ENCODE measurements at regions not wholly inside any gene's neighbourhood (a gene's known extent, or its start where the extent isn't known, plus 50 kb on each side); places are given as distances from the start of the nearest gene placed in this dataset.

DNA sequence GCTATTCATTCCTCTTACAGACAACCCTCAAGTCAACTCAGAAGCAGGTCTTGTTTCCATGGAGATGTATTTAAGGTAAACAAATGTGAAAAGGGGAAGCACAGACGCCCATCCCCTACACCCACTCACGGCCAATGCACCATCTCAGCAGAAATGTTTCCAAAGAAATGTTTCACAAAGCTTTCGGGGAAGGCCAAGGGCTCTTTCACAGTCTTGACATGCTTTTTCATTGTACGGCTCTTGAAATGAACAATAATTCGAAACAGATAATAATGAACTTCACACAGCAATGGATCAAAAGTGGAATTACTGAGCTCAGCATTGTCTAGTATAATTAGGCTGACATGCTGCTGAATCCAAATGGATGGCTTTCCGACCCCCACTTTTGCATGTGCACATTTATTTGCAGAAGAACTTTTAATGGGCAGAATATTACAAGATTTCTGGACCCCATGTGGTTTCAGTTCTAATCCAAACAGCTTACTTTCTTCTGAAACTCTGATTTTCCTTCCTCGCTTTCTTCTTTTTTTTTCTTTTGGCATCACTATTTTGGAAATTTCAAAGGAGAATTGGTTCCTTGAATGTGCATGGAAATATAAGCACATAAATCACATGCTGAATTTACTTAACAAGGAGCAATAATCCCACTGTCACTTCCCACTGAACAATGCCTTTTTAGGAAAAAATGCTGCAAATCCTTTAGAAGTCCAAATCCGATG is 160.9 kb downstream of the SMIM20 start:
- no peak for DNase-seq

DNA sequence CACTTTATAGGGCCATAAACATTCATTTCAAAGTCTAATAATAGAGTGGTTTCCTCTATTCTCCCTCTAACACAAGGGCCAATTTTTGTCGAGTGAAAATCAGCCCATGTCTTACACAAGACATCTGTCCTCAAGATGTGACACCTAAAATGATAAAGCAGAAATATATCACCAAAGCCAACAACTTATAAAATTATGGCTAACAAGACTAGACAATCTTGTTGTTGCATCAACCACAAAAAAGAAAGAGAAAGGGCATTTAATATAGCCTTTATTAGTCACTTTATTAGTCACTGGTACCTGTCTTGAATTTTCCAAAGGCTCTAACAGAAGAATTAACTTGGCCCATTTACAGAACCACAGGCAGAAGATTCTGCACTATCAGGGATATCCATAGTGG is 161.6 kb downstream of the SMIM20 start:
- no peak for DNase-seq

DNA sequence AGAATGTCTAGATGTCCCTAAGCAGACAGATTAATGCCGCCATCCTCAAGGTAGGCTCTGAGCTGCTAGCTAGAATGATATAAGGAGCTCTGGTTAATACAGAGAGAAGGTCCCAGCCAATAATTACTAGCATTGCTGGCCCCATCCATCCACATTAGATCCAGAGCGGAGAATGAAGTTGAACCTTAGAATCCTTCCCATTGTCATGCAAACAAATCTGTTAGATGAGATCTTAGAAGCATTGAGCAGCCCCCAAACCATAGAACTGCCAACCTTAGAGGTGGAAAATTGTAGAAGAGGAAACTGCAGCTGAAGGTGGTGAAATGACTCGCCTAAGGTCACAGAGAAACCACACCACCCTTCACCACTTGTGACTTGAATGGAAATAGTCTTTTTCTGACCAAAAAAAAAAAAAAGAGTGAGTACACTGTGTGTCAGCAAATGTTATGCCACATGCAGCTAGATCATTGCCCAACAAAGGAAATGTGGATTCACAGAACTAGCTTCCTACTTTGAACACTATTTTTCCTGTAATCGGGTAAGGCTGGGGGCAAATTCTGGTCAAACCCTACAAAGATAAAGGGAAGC is 162.1 kb downstream of the SMIM20 start:
- no peak for DNase-seq

DNA sequence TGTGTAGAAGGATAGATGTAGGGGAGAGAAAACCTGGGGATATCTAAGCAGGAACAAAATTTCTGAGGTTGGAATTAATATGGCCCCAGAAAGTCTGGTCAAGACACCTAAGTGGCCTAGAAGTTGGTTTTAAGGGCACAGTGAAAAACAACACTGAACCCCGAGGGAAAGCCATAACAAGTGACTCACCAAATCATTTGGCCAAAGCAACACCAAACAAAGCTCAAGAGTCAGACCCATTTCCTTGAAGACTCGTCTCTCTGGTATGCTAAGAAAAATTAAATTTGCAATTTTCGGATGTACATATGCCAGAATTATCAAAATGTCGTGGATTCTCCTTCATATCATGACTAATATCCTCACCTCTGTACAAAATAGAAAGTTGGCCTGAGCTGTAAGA is 162.9 kb downstream of the SMIM20 start:
- no peak for DNase-seq

DNA sequence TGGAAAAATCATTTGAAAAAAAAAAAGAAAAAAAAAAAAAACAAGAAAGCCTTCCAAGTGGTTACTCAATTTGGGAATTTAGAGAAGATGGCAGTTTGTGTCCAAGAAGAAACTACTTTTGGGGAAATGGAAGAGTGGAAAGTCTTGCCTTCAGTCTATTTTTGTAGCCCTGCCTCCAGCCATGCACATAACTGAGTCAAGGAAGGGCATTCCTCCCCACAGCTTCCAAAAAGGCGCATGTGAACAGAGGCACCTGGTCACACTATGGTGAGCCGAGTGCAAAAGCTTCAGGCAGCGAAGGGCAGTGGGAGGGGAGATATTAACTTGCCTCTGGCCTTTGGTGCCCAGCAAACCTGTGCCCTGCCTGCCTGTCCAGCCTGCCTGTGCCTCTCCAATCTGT is 163.7 kb downstream of the SMIM20 start:
- no peak for DNase-seq

DNA sequence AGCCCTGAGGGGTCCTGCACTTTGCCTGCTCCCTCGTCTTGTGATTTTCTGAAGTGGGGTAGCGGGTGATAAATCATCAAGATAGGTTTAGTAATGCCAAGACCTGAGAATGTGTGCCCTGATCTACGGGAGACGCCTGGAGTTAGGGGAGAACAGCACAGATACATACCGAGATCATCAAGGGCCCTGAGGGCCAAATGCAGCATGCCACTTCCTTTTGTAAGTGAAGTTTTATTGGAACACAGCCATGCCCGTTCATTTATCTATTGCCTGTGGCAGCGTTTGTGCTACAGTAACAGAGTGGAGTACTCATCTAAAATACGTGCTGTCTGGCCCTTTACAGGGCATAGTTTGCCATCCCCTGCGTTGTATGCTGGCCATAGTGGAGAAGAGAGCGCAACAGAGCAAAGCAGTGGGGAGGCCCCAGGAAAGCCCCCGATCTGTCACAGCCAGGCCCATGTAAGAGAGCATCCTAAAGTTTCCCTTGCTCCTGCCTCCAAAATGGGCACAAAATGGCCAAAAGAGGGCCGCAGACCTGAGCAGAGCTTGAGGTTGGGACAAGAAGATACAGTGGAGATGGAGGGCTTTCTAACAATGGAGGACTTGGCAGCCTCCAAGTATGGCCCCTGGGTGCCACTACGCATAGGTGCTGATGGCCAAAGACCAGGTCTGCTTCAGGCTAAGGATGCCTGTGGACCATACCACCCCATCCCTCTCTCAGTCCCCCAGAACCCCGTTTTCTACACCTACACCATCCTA is 167.0 kb downstream of the SMIM20 start:
- DNase-seq = no peak

DNA sequence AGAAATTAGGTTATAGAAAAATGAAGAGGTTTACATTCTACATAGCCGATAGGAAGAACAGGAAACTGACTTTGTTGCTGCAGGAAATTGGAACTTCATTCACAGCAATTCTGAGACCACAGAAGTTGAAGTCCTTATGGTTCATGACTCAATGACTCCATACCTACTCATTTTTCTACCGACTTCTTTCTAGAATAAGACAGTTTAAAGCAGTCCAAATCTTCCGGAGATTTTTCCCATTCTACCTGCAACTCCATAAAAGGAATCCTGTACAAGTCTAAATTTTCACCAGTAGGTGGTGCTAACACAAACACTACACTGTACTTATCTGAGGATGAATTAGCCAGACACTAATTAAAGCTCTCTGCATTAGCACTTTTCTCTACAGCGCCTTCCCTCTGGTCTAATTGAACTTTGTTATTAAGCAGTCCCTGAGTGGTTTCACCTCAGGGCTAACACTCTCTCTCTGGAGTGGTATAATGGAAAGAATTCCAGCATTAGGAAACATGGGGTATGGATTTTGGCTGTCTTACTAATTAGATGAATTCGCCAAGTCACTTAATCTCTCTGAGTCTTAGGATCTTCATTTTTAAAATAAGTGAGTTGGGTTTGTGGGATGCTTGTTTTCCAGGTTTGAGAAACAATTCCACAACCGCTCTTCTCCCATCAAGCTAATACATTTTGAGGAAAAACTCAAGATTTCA is 167.9 kb downstream of the SMIM20 start:
- peak; percentile 22 for DNase-seq

DNA sequence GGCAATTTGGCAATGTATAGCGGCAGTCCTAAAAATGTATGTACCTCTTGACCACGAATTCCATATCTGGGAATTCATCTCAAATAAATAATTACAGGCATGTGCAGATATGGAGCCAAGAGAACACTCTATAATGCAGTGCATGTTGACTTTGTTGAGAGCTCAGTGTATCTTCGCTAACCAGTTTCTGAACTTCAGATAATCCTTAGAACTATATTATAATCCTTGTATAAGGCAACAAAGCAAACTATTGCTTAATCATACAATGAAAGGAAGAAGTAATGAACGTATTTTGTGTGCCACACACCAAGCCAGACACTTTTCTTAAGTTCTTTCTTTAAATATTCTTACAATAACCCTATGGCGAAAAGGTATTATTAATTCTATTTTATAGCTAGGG is 168.5 kb downstream of the SMIM20 start:
- DNase-seq = no peak

DNA sequence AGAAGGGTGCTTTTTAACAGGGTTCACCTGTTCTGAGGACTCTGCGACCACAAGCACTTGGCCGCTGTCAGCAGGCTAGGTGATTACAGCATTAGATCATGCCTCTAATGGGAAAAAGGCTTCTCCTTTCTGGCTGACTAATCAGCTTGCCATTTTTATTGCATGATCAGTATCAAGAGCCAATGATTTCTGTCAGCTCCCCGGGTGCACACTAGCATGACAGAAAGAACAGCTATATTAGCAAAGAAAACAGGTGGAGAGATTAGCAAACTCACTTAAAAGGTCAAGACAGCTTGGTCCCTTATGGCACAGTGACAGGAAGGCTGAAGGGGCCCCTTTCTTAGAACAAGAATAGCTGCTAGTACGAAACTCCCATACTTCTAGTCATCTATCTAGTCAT is 170.0 kb downstream of the SMIM20 start:
- no peak for DNase-seq

DNA sequence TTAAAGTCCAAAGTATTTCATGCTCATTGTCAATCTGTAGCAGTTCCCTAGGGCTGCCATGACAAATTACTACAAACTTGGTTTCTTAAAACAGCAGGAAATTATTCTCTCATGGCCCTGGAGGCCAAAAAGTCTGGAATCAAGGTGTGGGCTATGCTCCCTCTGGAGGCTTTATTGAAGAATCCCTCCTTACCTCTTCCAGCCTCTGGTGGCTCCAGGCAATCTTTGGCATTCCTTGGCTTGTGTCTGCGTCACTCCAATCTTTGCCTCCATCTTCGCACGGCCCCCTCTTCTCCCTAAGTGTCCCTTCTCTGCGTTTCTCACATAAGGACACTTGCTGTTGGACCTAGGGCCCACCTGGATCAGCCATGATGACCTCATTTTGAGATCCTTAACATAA is 170.4 kb downstream of the SMIM20 start:
- DNase-seq = no peak

DNA sequence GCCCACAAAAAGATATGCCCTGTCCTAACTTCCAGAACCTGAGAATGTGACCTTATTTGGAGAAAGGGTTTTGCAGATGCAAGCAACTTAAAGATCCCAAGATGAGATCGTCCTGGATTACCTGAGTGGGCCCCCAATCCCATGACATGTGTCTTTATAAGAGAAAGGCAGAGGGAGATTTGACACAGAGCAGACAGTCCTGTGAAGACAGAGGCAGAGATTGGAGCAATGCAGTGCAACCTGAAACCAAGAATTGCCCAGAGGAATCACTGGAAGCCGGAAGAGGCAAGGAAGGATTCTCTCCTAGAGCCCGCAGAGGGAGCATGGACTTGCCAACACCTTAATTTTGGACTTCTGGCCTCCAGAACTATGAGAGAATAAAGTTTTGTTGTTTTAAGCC is 171.5 kb downstream of the SMIM20 start:
- no peak for DNase-seq

DNA sequence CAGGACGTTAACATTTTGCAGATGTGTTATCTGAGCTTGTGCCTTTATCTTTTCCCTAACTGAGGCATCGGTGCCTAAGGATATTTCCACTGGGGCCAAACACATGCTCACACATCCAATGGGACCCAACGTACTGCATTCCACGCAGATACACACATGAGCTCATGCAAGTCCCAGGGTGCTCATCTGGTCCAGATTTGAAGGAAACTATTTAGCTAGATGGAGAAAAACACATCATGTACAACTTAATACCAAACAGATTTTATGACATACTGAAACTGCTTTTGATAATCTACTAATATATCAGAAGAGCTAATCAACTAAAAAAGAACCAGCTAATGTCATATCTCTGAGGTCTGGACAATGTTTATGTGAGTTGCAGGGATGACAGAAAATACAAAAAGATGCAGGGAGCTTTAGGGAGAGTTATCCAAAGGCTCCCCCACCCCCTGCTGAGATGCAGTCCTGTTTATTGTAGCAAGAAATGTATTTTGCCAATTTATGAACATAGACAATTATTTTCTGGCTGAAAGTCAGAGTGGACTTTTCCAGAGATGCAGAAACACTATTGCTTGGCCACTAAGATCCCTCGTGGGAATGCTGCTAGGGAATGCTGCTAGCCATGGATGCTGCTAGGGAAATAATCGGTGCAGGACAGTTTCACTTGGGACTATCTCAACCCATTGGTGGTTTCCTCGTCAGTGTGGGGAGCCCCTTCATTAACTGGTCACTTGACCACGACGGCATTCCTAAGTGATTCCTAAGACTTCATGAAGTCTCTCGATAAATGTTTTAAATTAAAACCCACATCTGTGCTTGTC is 172.8 kb downstream of the SMIM20 start:
- DNase-seq = no peak

DNA sequence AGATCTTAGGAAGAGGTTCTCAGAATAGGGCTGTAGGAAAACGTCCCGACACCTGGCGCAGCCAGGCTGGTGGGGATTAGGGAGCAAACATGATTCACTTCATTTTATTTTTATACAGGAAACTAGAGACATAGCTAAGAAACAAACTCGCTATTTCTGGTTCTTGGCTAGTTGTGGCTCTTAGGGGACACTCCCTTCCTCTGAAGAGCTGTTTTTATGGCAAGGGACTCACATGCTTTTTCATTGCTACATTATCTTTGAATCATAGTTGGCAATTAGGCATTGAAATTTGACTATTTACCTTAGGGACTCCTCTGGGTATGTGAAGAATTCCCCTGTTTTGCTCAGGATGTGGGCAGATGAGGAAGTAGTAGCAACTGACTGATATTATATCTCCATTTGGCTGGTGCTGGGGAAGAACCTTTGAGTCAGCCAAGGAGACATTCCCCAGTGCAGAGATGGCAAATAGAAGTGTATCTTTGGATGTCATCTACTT is 174.5 kb downstream of the SMIM20 start:
- DNase-seq = no peak

DNA sequence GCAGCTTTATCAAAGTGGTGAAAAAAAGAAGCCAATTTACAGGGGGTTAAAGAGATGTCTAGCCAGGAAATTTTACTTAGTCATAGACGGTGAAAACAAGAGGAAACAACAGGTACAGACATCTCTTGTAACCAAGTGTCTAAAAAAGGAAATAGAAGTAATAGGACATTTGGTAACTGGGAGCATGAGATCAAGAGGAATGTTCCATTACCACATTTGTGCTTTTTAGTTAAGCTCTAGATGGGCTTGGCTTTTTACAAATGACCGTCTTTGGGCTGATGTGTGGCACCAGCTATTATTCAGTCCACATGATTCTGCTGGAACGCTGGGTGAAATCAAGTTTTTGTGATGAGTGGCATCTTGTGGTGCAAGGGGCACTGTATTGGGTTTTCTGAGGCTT is 179.5 kb downstream of the SMIM20 start:
- DNase-seq = no peak

DNA sequence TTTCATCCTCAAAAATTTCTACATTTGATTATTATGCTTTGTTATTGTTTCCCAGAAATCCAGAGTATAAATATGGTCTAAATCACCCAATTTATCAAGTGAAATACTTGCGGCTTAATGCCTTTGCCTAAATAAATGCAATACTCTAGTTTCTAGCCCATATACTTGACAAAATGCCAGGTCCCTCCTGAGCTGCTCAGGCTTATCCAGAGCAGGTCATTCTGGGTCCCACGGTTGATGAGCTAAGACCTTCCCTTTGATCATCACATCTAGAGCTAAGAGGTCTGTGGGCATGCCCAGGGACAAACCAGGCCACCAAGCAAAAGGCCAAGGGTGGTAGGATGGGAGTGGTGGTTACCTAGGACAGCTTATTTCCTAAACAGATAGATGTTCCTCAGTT is 180.1 kb downstream of the SMIM20 start:
- DNase-seq = no peak

DNA sequence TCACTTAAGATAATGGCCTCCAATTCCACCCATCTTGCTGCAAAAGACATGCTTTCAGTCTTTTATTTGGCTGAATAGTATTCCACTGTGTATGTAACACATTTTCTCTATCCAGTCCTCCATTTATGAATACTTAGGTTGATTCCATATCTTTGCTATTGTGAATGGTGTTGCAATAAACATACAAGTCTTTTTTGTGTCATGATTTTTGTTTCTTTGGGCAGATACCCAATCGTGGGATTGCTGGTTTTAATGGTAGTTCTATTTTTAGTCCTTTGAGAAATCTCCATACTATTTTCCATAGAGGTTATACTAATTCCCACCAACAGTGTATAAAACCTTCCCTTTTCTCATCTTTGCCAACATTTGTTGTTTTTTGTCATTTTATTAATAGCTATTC is 180.9 kb downstream of the SMIM20 start:
- DNase-seq = no peak

DNA sequence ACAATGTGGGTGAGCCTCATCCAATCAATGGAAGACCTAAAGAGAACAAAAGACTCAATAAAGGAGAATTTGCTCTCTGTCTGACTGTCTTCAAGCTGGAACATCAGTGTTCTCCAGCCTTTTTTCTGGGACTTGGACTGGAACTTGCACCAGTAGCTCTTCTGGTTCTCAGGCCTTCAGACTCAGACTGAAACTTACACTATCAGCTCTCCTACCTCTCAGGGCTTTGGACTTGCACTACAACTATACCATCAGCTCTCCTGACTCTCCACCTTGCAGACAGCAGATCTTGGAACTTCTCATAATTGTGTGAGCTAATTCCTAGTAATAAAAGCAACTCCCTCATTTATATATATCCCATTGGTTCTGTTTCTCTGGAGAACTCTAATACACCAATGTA is 185.9 kb downstream of the SMIM20 start:
- DNase-seq = no peak

DNA sequence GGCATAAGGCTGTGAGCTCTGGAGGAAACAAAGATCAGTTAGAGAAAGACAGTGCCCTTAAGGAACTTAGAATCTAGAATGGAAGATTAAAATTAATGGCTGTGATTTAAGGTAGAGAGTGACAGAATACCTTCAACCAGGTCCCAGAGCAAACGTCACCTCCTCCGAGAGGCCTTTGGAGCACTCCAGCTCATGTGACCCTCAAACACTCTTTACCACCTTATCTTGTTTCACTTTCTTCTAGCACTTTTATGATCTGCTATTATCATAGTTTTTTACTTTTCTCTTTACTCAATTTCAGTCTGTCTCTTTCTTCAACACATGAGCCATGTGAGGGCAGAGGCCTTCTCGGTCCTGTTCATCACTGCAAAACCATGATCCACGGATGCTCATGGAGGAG is 187.0 kb downstream of the SMIM20 start:
- no peak for DNase-seq

DNA sequence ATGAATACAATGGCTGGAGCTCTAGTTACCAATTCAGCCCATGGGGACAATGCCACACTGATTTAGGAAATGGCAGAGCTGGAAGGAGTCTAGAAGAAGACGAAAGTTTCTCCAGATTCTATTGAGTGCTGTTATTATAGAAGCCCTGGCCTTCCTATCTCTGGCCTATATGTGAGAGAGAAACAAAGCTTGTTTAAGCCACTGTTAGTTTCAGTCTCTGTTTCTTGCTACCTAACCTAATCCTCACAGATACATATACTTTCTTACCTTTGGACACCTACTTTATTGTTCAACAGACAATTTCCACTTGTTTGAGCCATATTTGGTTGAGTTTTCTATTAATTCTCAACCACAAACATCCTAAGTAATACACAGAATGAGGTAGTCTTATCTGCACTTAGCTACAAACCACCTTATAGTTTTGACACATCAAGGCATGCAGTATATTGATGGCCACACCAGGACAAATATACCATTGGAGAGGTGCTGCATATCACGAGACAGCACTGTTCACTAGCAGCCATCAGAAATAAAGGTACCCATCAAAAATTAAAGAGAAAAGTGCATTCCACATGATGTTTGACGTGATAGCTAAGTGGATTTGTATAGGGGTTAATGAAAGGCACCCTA is 190.2 kb downstream of the SMIM20 start:
- no peak for DNase-seq

DNA sequence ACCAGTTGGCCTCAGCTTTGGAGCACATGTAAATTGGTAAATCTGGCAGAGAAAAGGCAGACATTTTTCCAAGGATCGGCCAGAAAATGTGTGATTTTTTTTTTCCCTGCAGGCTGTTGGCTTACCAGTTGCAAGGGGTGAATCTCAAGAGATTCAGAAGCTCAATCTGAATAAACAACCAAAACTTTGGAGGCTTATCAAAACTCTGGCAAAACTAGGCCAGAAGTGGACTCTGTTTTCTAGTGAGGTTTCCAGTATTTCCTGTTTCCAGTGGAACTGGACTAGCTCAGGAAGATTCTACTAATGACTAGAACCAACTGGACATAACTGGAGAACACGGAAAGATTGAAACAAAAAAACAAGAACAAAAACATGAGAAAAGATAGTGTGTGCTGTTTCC is 191.3 kb downstream of the SMIM20 start:
- DNase-seq = no peak

DNA sequence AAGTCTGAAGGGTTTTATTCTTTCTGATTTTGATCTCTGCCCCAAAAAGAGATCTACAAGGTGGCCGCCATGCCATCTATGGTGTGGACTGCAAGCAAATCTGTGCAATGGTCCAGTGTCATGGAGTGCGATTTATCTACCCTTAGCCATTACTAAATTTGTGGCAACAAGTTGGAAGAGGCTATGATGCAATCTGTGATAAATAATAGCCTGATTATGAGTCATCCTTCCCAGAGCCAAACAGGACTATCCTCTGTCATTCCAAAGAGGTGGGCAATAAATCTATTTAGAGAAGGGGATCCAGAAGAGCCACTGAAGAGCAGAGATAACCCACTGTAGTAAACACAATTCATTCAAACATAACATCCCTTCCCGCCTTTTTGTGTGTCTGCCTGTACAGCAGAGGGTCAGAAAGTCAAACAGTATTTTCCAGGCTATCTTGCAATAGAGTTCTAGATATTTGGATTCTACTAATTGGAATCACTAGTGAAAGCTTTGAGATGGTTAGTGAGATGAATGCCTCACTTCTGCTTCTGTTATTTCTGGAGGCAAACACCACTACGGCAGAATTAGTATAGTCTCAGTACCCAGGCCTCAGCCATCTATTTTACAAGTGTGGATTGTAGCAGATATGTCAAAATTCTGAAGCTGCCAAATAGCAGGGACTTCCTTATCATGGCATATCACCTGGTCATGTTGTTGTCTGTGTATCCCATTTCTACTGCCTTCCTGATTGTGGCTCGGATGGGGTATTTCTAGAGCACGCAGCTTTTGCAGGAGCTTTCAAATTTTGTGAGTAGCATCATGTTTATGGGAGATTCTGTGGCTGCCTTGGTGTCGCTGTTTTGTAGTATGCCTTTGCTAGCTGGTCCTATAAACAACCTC is 192.0 kb downstream of the SMIM20 start:
- DNase-seq = no peak

Data from NCI-H526 treated with DMSO at 0.1 percent for 48 hours (cell line).